ENCODE measurements at regions not wholly inside any gene's neighbourhood (a gene's known extent, or its start where the extent isn't known, plus 50 kb on each side); places are given as distances from the start of the nearest gene placed in this dataset.
"Not testable (repeated sequence)": the region's sequence is repeated elsewhere in the genome, so short reads cannot be mapped to it uniquely, and the experiment has no call there.

DNA sequence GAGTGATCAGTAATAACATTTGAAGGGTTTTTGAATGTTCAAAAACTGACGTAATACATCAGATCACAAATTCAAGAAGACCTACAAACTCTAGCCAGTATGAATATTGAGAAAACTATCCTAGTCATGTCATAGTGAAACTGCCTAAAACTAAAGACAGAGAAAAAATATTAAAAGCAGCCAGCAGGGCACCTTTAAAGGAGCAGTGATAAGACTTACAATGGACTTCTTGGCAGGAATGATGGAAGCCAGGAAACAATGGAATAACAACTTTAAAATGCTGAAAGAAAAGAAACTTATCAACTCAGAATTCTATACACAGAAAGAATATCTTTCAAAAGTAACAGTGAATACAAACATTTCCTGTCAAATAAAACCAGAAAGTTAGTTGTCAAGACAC is 78.3 kb upstream of the CTBP2 start:
- DNase-seq (no peak), ATAC-seq (no peak)
- Mint-ChIP-seq H3K27me3 (ENCODE audit: low read depth in 2 of 2) (peaks cover 35 to 63% of the 10 kb centered on the region in 2 donors), H3K9me3 (peaks cover 9 to 16% of the 10 kb centered on the region in 2 donors), H3K4me3 (no peak overlapping the region), H3K27ac (no peak overlapping the region), H3K4me1 (no peaks in the 10 kb centered on the region), H3K36me3 (peaks cover 29% of the 10 kb centered on the region)
- Histone ChIP-seq H3K36me3 (ENCODE audit: control insufficient read depth, insufficient read depth, low read length) (no peaks in the 10 kb centered on the region), H3K9me3 (ENCODE audit: control insufficient read depth, insufficient read depth, low read length) (peaks cover 4% of the 10 kb centered on the region), H3K4me3 (ENCODE audit: low read length) (no peak overlapping the region), H3K27ac (ENCODE audit: low read length) (no peak overlapping the region), H3K4me1 (ENCODE audit: control insufficient read depth, insufficient read depth, low read length) (no peaks in the 10 kb centered on the region), H3K27me3 (ENCODE audit: control insufficient read depth, insufficient read depth, low read length) (peaks cover 7% of the 10 kb centered on the region)
- TF ChIP-seq, protein P1, sequence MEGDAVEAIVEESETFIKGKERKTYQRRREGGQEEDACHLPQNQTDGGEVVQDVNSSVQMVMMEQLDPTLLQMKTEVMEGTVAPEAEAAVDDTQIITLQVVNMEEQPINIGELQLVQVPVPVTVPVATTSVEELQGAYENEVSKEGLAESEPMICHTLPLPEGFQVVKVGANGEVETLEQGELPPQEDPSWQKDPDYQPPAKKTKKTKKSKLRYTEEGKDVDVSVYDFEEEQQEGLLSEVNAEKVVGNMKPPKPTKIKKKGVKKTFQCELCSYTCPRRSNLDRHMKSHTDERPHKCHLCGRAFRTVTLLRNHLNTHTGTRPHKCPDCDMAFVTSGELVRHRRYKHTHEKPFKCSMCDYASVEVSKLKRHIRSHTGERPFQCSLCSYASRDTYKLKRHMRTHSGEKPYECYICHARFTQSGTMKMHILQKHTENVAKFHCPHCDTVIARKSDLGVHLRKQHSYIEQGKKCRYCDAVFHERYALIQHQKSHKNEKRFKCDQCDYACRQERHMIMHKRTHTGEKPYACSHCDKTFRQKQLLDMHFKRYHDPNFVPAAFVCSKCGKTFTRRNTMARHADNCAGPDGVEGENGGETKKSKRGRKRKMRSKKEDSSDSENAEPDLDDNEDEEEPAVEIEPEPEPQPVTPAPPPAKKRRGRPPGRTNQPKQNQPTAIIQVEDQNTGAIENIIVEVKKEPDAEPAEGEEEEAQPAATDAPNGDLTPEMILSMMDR (IDR thresholded peaks at IDR 0.05): no peak
- intact Hi-C loops (cut with micrococcal nuclease): no loop called here
- 80% methylated on average over 1 of the region's 1 CpG for WGBS (ENCODE audit: insufficient coverage)

DNA sequence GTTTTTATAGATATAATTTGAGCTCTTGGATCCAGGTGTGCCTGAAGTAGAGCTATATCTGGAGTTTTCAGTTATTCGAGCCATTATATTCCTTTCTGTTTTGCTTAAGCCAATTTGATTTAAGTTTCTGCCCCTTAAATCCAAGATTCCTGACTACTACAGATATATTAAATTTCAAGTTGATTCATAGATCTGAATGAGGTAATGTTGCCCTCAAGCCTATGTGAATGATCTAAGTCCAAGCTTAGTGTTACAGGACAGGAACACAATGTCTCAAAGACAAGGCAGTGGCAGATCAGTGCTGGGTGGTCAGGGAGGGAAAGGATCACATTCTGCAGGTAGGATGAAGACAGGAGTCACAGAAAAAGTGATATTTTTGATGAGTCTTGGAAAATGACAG is 75.7 kb upstream of the CTBP2 start:
- H3K9me3 Mint-ChIP-seq: peaks cover 9 to 16% of the 10 kb centered on the region in 2 donors
- WGBS (ENCODE audit: insufficient coverage): no CpG with 5 or more reads among the region's 1 CpG
- TF ChIP-seq, protein P1 (IDR thresholded peaks at IDR 0.05): no peak
- no peak overlapping the region for H3K4me3 ChIP-seq (ENCODE audit: low read length)
- H3K4me1 Mint-ChIP-seq: no peaks in the 10 kb centered on the region
- DNase-seq (no peak), ATAC-seq (no peak)
- H3K27ac Mint-ChIP-seq: no peak overlapping the region
- no peaks in the 10 kb centered on the region for H3K4me1 ChIP-seq (ENCODE audit: control insufficient read depth, insufficient read depth, low read length)
- no peaks in the 10 kb centered on the region for H3K36me3 ChIP-seq (ENCODE audit: control insufficient read depth, insufficient read depth, low read length)
- no peak overlapping the region for H3K27ac ChIP-seq (ENCODE audit: low read length)
- intact Hi-C loops (cut with micrococcal nuclease): no loop called here
- peaks cover 3% of the 10 kb centered on the region for H3K27me3 ChIP-seq (ENCODE audit: control insufficient read depth, insufficient read depth, low read length)
- peaks cover 29% of the 10 kb centered on the region for H3K36me3 Mint-ChIP-seq
- no peak overlapping the region for H3K4me3 Mint-ChIP-seq
- peaks cover 4% of the 10 kb centered on the region for H3K9me3 ChIP-seq (ENCODE audit: control insufficient read depth, insufficient read depth, low read length)
- H3K27me3 Mint-ChIP-seq (ENCODE audit: low read depth in 2 of 2): peaks cover 37 to 48% of the 10 kb centered on the region in 2 donors

DNA sequence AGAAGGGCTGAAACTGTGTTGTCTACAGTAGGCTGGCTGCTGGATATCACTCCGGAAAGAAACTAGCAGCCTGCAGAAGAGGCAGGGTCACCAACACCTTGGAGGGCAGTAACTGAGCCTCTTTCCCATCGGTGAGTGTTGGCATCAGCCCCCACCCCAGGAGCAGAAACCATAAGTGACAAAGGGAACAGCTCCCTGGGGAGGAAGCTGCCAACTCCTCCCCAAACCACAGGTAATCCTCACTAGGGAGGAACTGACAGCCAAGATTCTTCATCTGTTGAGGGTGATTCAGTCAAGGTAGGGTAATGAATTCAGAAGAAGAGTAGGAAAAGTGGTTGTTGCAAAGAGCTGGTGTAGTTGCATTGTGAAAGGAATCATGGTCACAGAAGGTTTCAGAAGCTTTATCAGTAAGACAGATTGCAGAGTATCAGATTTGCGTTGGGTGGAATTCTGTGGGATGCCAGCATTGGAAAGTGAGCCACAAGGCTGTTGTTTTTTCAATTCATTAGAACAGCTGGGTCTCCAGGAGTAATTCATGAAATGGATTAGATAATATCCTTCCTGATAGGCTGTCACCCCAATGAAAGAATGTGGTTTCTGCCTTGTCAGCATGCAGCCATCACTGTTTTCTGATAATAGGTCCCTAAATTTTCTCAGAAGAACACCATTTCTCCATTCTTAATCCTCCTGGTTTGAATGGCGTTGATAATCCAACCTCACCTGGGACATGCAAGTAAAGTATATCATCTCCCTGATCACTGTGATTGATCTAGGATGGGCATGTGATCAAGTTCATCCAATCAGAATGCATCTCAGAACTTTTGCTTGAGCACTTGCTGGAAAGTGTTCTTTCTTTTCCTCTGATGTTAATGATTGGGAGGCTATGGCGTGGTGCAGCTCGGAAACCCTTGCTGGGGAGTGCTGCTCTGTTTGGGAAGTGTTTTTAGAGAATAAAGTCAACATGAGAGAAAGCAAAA is 75.0 kb upstream of the CTBP2 start:
- H3K27me3 Mint-ChIP-seq (ENCODE audit: low read depth in 2 of 2): peaks cover 37 to 48% of the 10 kb centered on the region in 2 donors
- TF ChIP-seq, protein P1 (IDR thresholded peaks at IDR 0.05): no peak
- peaks cover 9 to 16% of the 10 kb centered on the region in 2 donors for H3K9me3 Mint-ChIP-seq
- no peak overlapping the region for H3K4me3 Mint-ChIP-seq
- DNase-seq (no peak), ATAC-seq (no peak)
- peaks cover 4% of the 10 kb centered on the region for H3K9me3 ChIP-seq (ENCODE audit: control insufficient read depth, insufficient read depth, low read length)
- H3K27ac ChIP-seq (ENCODE audit: low read length): no peak overlapping the region
- no peaks in the 10 kb centered on the region for H3K36me3 ChIP-seq (ENCODE audit: control insufficient read depth, insufficient read depth, low read length)
- no peaks in the 10 kb centered on the region for H3K4me1 ChIP-seq (ENCODE audit: control insufficient read depth, insufficient read depth, low read length)
- no peaks in the 10 kb centered on the region for H3K4me1 Mint-ChIP-seq
- intact Hi-C loops (cut with micrococcal nuclease): no loop called here
- H3K27me3 ChIP-seq (ENCODE audit: control insufficient read depth, insufficient read depth, low read length): peaks cover 3% of the 10 kb centered on the region
- 77% methylated on average over 6 of the region's 6 CpGs for WGBS (ENCODE audit: insufficient coverage)
- H3K27ac Mint-ChIP-seq: no peak overlapping the region
- peaks cover 29% of the 10 kb centered on the region for H3K36me3 Mint-ChIP-seq
- H3K4me3 ChIP-seq (ENCODE audit: low read length): no peak overlapping the region

DNA sequence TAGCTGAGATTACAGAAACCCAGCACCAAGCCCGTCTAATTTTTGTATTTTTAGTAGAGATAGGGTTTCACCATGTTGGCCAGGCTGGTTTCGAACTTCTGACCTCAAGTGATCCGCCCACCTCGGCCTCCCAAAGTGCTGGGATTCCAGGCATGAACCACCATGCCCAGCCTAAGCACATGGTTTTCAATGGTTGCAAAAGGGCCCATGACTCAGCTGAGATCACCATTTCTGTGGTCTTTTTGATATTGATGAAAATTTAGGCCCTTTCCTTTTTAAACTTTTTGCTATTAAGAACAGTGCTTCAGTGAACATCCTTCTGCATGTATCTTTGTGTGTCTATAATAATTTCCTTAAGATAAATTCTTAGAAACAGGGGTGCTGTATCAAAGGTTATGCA is 74.2 kb upstream of the CTBP2 start:
- H3K27ac ChIP-seq (ENCODE audit: low read length); H3K4me3 Mint-ChIP-seq; H3K9me3 ChIP-seq (ENCODE audit: control insufficient read depth, insufficient read depth, low read length); intact Hi-C loops (cut with micrococcal nuclease); H3K27me3 ChIP-seq (ENCODE audit: control insufficient read depth, insufficient read depth, low read length); H3K4me3 ChIP-seq (ENCODE audit: low read length); H3K4me1 ChIP-seq (ENCODE audit: control insufficient read depth, insufficient read depth, low read length); H3K4me1 Mint-ChIP-seq; ATAC-seq; DNase-seq; H3K36me3 ChIP-seq (ENCODE audit: control insufficient read depth, insufficient read depth, low read length); H3K27ac Mint-ChIP-seq: not testable (repeated sequence)
- WGBS (ENCODE audit: insufficient coverage): 74% methylated on average over 4 of the region's 4 CpGs
- H3K27me3 Mint-ChIP-seq (ENCODE audit: low read depth in 2 of 2): peaks cover 37 to 48% of the 10 kb centered on the region in 2 donors
- peaks cover 34% of the 10 kb centered on the region for H3K36me3 Mint-ChIP-seq
- peaks cover 9 to 16% of the 10 kb centered on the region in 2 donors for H3K9me3 Mint-ChIP-seq
